ENCODE measurements at regions not wholly inside any gene's neighbourhood (a gene's known extent, or its start where the extent isn't known, plus 50 kb on each side); places are given as distances from the start of the nearest gene placed in this dataset.

DNA sequence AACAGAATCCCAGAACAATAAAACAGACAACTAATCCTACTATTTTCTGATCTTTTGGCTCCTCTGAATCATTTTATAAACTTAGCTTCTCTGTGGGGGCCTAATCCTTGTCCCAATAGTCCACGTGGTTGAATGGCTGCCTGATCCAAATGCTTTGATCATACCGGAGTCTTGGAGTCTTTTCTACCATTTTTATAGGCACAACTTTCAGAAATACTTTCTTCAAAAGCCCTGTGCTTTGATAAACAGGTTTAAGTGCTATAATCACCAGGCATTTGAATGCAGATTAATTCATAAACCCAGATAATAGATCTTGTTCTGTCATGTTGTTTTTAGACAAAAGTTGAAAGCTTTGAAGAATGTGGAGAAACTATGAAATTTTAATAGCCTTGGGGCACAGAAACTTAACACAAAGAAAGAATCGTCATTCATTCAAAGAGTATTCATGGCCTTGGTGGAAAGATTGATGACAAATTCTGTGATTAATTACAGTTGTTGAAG lies 163.7 kb downstream of the AHR start:
- TF ChIP-seq, protein P1, sequence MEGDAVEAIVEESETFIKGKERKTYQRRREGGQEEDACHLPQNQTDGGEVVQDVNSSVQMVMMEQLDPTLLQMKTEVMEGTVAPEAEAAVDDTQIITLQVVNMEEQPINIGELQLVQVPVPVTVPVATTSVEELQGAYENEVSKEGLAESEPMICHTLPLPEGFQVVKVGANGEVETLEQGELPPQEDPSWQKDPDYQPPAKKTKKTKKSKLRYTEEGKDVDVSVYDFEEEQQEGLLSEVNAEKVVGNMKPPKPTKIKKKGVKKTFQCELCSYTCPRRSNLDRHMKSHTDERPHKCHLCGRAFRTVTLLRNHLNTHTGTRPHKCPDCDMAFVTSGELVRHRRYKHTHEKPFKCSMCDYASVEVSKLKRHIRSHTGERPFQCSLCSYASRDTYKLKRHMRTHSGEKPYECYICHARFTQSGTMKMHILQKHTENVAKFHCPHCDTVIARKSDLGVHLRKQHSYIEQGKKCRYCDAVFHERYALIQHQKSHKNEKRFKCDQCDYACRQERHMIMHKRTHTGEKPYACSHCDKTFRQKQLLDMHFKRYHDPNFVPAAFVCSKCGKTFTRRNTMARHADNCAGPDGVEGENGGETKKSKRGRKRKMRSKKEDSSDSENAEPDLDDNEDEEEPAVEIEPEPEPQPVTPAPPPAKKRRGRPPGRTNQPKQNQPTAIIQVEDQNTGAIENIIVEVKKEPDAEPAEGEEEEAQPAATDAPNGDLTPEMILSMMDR (conservative IDR thresholded peaks at IDR 0.05; ENCODE audit: low read length), result no peak
- no peak for TF ChIP-seq EZH2phosphoT487 (IDR thresholded peaks at IDR 0.05; ENCODE audit: borderline replicate concordance, low read depth, low read length)

Measured in OCI-LY7 (cell line).